H1 (cell line): ENCODE measurements at regions not wholly inside any gene's neighbourhood (a gene's known extent, or its start where the extent isn't known, plus 50 kb on each side); places are given as distances from the start of the nearest gene placed in this dataset.

Experiments
- EP300 ChIP-seq, 2 experiments: IDR thresholded peaks; 1 replicate in 1 of 2; 2 replicates in 1 of 2; pipeline ENCODE4 v1.6.1; 2011 to 2012; ENCODE audit warnings: low read depth in 2 of 2, low read length in 2 of 2, mild to moderate bottlenecking in 2 of 2, borderline replicate concordance in 1 of 2, inconsistent platforms in 1 of 2, moderate library complexity in 1 of 2
- POLR2A ChIP-seq, 2 experiments: IDR thresholded peaks; 1 replicate in 1 of 2; 2 replicates in 1 of 2; pipeline ENCODE4 v1.6.1; 2011; ENCODE audit warnings: low read depth in 2 of 2, low read length in 2 of 2, mild to moderate bottlenecking in 2 of 2; ENCODE audit errors: control extremely low read depth in 1 of 2
- SP4 ChIP-seq: IDR thresholded peaks from 2 replicates; pipeline ENCODE4 v1.6.1; 2012; ENCODE audit warnings: low read length, inconsistent platforms
- TBP ChIP-seq: IDR thresholded peaks from 2 replicates; pipeline ENCODE4 v1.6.1; 2011; ENCODE audit warnings: low read depth, low read length, improper control_type of control experiment

DNA sequence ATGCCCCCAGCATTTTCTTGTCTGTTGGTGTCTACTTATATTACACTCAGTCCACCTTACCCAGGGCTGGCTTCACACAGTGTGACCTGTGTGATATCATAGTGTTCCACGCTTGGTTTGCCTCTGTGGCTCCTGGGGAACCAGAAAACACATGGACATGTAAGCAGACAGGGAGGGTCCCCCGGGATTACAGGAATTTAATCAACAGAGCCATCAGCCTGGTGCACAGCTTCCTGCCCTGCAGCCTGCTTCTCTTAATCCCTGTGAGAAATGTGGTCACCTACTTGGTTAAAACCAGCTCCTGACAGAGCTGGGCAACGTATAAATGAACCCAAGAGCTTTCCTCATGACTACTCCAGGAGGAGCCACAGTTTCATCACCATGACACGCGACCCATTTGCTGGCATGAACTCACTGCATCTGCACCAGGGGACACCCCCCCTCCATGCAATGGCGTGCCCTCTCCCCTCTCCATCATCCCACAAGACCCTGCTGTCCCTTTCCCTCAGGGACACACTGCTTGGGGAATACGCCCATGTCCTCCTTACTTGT, 152.1 kb downstream of the UQCRFS1 start (continued):
- no peak for TF ChIP-seq SP4
- no peak for TF ChIP-seq TBP
- no peak for TF ChIP-seq EP300 (IDR thresholded peaks at IDR 0.05; ENCODE audit: borderline replicate concordance in 1 of 2, low read depth in 2 of 2, low read length in 2 of 2)
- TF ChIP-seq POLR2A (IDR thresholded peaks at IDR 0.05; ENCODE audit: control extremely low read depth in 1 of 2, low read depth in 2 of 2, low read length in 2 of 2), result no peak
- TF ChIP-seq, all 59 proteins: peak for 0
